ENCODE measurements at regions not wholly inside any gene's neighbourhood (a gene's known extent, or its start where the extent isn't known, plus 50 kb on each side); places are given as distances from the start of the nearest gene placed in this dataset.

- Histone ChIP-seq H3K27me3 (peaks cover 0 to 4% of the 10 kb centered on the region in 2 donors), H3K9me3 (no peaks in the 10 kb centered on the region), H3K4me3 (no peak overlapping the region), H3K36me3 (no peaks in the 10 kb centered on the region), H3K4me1 (no peaks in the 10 kb centered on the region), H3K27ac (no peak overlapping the region)
- DNase-seq (ENCODE audit: low spot score in 2 of 2) = no peak
- WGBS, 2 donors = 64 to 68% methylated on average over 18 of the region's 18 CpGs
- no peak for TF ChIP-seq EP300 (IDR thresholded peaks at IDR 0.05)
- no peak for TF ChIP-seq POLR2A (IDR thresholded peaks at IDR 0.05)
- TF ChIP-seq CTCF (IDR thresholded peaks at IDR 0.05) = no peak
Observed at GRCh38 chr22:49350441-49351121, 477.1 kb downstream of the BRD1 start.

GRCh38 chr22:49349841-49350381, 477.8 kb downstream of the BRD1 start:
- 74 to 81% methylated on average over 9 to 13 of the region's 14 CpGs for WGBS, 2 donors
- no peak for TF ChIP-seq CTCF (IDR thresholded peaks at IDR 0.05)
- TF ChIP-seq POLR2A (IDR thresholded peaks at IDR 0.05) = no peak
- TF ChIP-seq EP300 (IDR thresholded peaks at IDR 0.05) = no peak
- H3K27me3 ChIP-seq = no peaks in the 10 kb centered on the region
- no peak for DNase-seq (ENCODE audit: low spot score in 2 of 2)
- no peaks in the 10 kb centered on the region for H3K36me3 ChIP-seq
- no peak overlapping the region for H3K27ac ChIP-seq
- no peak overlapping the region for H3K4me3 ChIP-seq
- no peaks in the 10 kb centered on the region for H3K4me1 ChIP-seq
- H3K9me3 ChIP-seq = no peaks in the 10 kb centered on the region

GRCh38 chr22:49349181-49349835, 478.4 kb downstream of the BRD1 start:
- Histone ChIP-seq H3K4me3 (no peak overlapping the region), H3K4me1 (no peaks in the 10 kb centered on the region), H3K9me3 (no peaks in the 10 kb centered on the region), H3K27me3 (no peaks in the 10 kb centered on the region), H3K36me3 (no peaks in the 10 kb centered on the region), H3K27ac (no peak overlapping the region)
- 88 to 93% methylated on average over 18 of the region's 18 CpGs for WGBS, 2 donors
- TF ChIP-seq CTCF (IDR thresholded peaks at IDR 0.05) = no peak
- no peak for TF ChIP-seq EP300 (IDR thresholded peaks at IDR 0.05)
- TF ChIP-seq POLR2A (IDR thresholded peaks at IDR 0.05) = no peak
- no peak for DNase-seq (ENCODE audit: low spot score in 2 of 2)

- WGBS, 2 donors = 81 to 89% methylated on average over 12 of the region's 12 CpGs
- DNase-seq (ENCODE audit: low spot score in 2 of 2) = no peak
- TF ChIP-seq CTCF (IDR thresholded peaks at IDR 0.05) (no peak), EP300 (IDR thresholded peaks at IDR 0.05) (no peak), POLR2A (IDR thresholded peaks at IDR 0.05) (no peak)
- Histone ChIP-seq H3K27ac (no peak overlapping the region), H3K36me3 (no peaks in the 10 kb centered on the region), H3K4me3 (no peak overlapping the region), H3K4me1 (no peaks in the 10 kb centered on the region), H3K27me3 (no peaks in the 10 kb centered on the region), H3K9me3 (no peaks in the 10 kb centered on the region)
Observed at GRCh38 chr22:49348631-49349030, 479.0 kb downstream of the BRD1 start.

- DNase-seq (ENCODE audit: low spot score in 2 of 2) = no peak
- Histone ChIP-seq H3K4me3 (no peak overlapping the region), H3K27me3 (no peaks in the 10 kb centered on the region), H3K36me3 (no peaks in the 10 kb centered on the region), H3K4me1 (no peaks in the 10 kb centered on the region), H3K9me3 (no peaks in the 10 kb centered on the region), H3K27ac (no peak overlapping the region)
- TF ChIP-seq EP300 (IDR thresholded peaks at IDR 0.05) = no peak
- no peak for TF ChIP-seq POLR2A (IDR thresholded peaks at IDR 0.05)
- TF ChIP-seq CTCF (IDR thresholded peaks at IDR 0.05) = no peak
- 86 to 92% methylated on average over 7 to 9 of the region's 9 CpGs for WGBS, 2 donors
Observed at GRCh38 chr22:49347376-49347775, 480.3 kb downstream of the BRD1 start.

All from tibial nerve (tissue), 4 donors.